A673 (cell line): ENCODE measurements at regions not wholly inside any gene's neighbourhood (a gene's known extent, or its start where the extent isn't known, plus 50 kb on each side); places are given as distances from the start of the nearest gene placed in this dataset.

ENCODE experiments used
- BruUV-seq: library from RNA; stranded (reverse); fragments of 400-500 nt; replicated peaks from 2 replicates; lab custom pipeline; 2021; lab: Mats Ljungman, UMichigan
- CTCF ChIA-PET: fragments of 300-600 bp; sonication (Branson Sonifier 250); formaldehyde crosslinking; loops from one replicate; lab custom pipeline; 2022; ENCODE audit warnings: antibody characterized with exemption; lab: Charles Lee
- POLR2A ChIA-PET: fragments of 300-600 bp; sonication (Branson Sonifier 250); formaldehyde crosslinking; loops from one replicate; lab custom pipeline; 2022; ENCODE audit warnings: antibody characterized with exemption; ENCODE audit not compliant: low non-redundant PET; lab: Charles Lee
- DNase-seq: peaks from one replicate; pipeline ENCODE4 v3.0.0-alpha.2; 2015; ENCODE audit warnings: low spot score
- H3K27ac ChIP-seq: fragments of 200-600 bp; sonication (generic); 2 replicates; pipeline ENCODE4 v1.5.1; 2016; ENCODE audit warnings: mixed run types, low read depth, mild to moderate bottlenecking, mixed read lengths, antibody characterized with exemption, low read length; ENCODE audit not compliant: poor library complexity, severe bottlenecking
- H3K27me3 ChIP-seq: fragments of 200-600 bp; sonication (generic); replicated peaks from 2 replicates; pipeline ENCODE4 v1.6.1; 2017; ENCODE audit warnings: mixed run types, low read depth, mild to moderate bottlenecking, mixed read lengths, antibody characterized with exemption, low read length; ENCODE audit not compliant: insufficient read depth, poor library complexity
- H3K36me3 ChIP-seq: fragments of 200-600 bp; sonication (generic); 2 replicates; pipeline ENCODE4 v1.6.1; 2016; ENCODE audit warnings: mixed run types, mild to moderate bottlenecking, mixed read lengths, antibody characterized with exemption, low read length; ENCODE audit not compliant: insufficient read depth, poor library complexity, severe bottlenecking
- H3K4me1 ChIP-seq: fragments of 200-600 bp; sonication (generic); 2 replicates; pipeline ENCODE4 v1.6.1; 2017; ENCODE audit warnings: mixed run types, mild to moderate bottlenecking, mixed read lengths, antibody characterized with exemption, low read length; ENCODE audit not compliant: insufficient read depth, poor library complexity, severe bottlenecking
- H3K4me3 ChIP-seq: fragments of 200-600 bp; sonication (generic); 2 replicates; pipeline ENCODE4 v1.5.1; 2016; ENCODE audit warnings: low read depth, mixed run types, mild to moderate bottlenecking, mixed read lengths, low read length; ENCODE audit not compliant: poor library complexity, severe bottlenecking
- H3K9me3 ChIP-seq: fragments of 200-600 bp; sonication (generic); 2 replicates; pipeline ENCODE4 v1.6.1; 2016; ENCODE audit warnings: mixed run types, low read depth, mild to moderate bottlenecking, mixed read lengths, antibody characterized with exemption, low read length; ENCODE audit not compliant: poor library complexity, severe bottlenecking
- EZH2 ChIP-seq: fragments of 200-600 bp; sonication (generic); IDR thresholded peaks from 2 replicates; pipeline ENCODE4 v1.6.1; 2017; ENCODE audit warnings: borderline replicate concordance, low read depth, mild to moderate bottlenecking, mixed read lengths, antibody characterized with exemption, low read length; ENCODE audit not compliant: poor library complexity, severe bottlenecking
- intact Hi-C: fragments of 100-400 bp; cut with micrococcal nuclease; formaldehyde crosslinking; loops from one replicate; pipeline ENCODE4 v1.10.0; 2022; ENCODE audit not compliant: unreplicated experiment
- TF ChIP-seq, protein P1 (sequence below): fragments of 300-800, 200-600 bp; sonication (generic); conservative IDR thresholded peaks from 2 replicates; pipeline ENCODE4 v1.5.1; 2017; ENCODE audit warnings: low read depth, mild to moderate bottlenecking, antibody characterized with exemption, low read length, moderate library complexity, mixed read lengths

DNA sequence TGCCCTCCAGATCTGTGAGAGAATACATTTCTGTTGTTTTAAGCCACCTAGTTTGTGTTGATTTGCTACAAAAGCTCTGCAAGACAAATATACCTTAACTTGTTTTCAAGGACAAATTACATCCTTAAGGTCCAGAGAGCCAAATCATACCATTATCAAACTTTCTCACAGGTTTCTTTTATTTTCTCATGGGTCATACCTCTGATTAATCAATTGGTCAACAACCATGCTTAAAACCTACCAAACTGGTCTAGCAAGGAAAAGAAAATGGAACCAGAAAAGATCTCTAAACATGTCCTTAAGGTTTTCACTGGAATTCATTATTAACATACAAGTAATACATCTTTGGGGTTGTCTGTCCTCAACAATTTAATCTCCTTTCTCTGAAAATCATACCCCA is 535.0 kb downstream of the CD83 start:
- H3K4me3 ChIP-seq = no peak overlapping the region
- CTCF ChIA-PET = no interaction called here
- peaks cover 18% of the 10 kb centered on the region for H3K4me1 ChIP-seq
- DNase-seq = no peak
- TF ChIP-seq EZH2 = no peak
- TF ChIP-seq, protein P1, sequence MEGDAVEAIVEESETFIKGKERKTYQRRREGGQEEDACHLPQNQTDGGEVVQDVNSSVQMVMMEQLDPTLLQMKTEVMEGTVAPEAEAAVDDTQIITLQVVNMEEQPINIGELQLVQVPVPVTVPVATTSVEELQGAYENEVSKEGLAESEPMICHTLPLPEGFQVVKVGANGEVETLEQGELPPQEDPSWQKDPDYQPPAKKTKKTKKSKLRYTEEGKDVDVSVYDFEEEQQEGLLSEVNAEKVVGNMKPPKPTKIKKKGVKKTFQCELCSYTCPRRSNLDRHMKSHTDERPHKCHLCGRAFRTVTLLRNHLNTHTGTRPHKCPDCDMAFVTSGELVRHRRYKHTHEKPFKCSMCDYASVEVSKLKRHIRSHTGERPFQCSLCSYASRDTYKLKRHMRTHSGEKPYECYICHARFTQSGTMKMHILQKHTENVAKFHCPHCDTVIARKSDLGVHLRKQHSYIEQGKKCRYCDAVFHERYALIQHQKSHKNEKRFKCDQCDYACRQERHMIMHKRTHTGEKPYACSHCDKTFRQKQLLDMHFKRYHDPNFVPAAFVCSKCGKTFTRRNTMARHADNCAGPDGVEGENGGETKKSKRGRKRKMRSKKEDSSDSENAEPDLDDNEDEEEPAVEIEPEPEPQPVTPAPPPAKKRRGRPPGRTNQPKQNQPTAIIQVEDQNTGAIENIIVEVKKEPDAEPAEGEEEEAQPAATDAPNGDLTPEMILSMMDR = no peak
- H3K27me3 ChIP-seq = no peaks in the 10 kb centered on the region
- no peaks in the 10 kb centered on the region for H3K36me3 ChIP-seq
- H3K9me3 ChIP-seq = no peaks in the 10 kb centered on the region
- POLR2A ChIA-PET = no interaction called here
- no TSS peak for BruUV-seq
- no peak overlapping the region for H3K27ac ChIP-seq
- intact Hi-C loops = no loop called here

DNA sequence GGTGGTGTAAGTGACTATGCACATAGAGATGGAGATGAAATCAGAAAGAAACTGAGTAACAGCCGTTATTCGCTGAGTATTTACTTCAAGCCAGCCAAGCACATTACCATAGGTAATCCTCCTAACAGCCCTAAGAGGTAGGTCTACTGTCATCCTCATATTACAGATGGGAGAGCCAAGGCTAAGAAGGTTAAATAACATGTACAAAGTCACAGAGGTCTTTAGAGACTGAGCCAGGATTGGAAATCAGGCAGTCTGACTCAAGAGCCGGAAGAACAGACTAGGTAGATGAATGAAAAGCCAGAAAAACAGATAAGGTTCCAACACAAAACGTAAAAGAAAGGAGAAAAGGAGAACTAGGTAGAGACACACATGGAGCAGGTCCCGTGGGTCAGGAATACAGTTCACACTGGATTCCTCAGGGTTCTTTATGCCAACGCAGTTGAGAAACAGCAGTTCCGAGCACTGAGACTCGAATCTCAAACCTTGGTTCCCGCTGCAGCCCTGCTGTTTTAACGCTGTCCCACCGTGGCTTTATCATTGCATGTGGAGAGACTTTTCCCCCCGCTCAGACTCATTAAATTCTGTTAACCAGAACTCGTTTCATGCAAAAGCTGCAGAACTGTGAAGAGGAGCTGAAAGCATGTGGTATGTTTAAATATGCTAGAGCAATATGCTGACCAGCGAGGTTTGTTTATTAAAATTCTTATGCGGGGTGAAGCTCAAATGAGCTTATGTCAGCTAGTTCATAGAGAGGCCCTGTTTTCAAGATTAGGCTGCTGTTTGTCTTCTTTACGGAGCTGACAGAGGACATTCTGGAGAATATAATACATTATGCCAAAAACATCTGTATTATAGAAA is 537.9 kb downstream of the CD83 start:
- CTCF ChIA-PET = interaction anchor here (0.6 kb wide), 1 partner anchor 14 kb away, joined by 3 read pairs; no protein-coding TSS in a partner anchor
- Histone ChIP-seq H3K27ac (no peak overlapping the region), H3K36me3 (no peaks in the 10 kb centered on the region), H3K4me3 (no peak overlapping the region), H3K4me1 (peaks cover 18% of the 10 kb centered on the region), H3K27me3 (no peaks in the 10 kb centered on the region), H3K9me3 (no peaks in the 10 kb centered on the region)
- POLR2A ChIA-PET = no interaction called here
- DNase-seq = no peak
- no peak for TF ChIP-seq EZH2
- TF ChIP-seq, protein P1 = no peak
- BruUV-seq = no TSS peak
- intact Hi-C loops = no loop called here

DNA sequence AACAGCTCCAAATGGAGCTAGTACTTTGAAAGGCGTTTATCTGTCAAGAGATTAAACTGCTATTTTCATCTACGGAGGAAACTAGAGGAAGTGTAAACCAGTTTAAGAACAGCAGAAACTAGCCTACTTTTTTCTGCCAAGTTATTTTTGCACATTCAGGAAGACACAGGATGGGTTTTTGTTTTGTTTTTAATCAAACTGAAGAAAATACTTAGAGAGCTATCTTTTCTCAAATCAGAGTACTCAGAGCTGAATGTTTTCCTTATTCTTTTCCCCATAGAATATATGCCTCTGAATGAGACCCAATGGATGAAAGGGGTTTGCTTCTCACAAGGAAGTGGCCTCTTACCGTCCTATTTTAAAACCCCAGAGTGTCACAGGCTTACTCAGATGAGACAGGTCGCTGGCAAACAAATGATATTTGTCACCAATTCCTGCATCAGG is 538.5 kb downstream of the CD83 start:
- Histone ChIP-seq H3K27ac (no peak overlapping the region), H3K36me3 (no peaks in the 10 kb centered on the region), H3K27me3 (no peaks in the 10 kb centered on the region), H3K4me1 (peaks cover 18% of the 10 kb centered on the region), H3K9me3 (no peaks in the 10 kb centered on the region), H3K4me3 (no peak overlapping the region)
- POLR2A ChIA-PET = no interaction called here
- no TSS peak for BruUV-seq
- CTCF ChIA-PET = interaction anchor here (0.6 kb wide), 1 partner anchor 13 kb away, joined by 3 read pairs; no protein-coding TSS in a partner anchor
- intact Hi-C loops = no loop called here
- TF ChIP-seq, protein P1 = no peak
- TF ChIP-seq EZH2 = no peak
- DNase-seq = no peak
